ENCODE measurements at regions not wholly inside any gene's neighbourhood (a gene's known extent, or its start where the extent isn't known, plus 50 kb on each side); places are given as distances from the start of the nearest gene placed in this dataset.

DNA sequence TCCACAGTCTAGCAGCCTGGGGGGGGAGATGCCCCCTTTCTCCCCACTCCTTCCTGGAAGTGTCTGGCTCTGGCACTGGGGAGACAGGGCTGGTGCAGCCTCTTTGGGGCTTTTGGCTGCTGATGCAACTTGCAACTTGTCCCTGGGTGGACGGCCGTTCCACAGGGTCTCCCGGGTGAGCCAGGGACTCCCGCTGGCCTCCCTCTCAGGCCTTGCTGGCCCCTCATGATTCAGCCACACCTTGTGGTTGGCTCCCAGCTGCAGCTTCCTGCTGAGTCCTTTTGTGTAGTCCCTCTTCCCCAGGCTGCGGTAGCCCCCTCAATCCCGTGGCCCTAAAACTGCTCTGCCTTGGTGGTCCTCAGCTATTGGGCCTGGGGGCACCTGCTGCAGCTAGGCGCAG, 283.5 kb downstream of the PBX3 start:
- TF ChIP-seq POLR2A (IDR thresholded peaks at IDR 0.05; ENCODE audit: low read length) = no peak
- no peak for TF ChIP-seq GATA1 (IDR thresholded peaks at IDR 0.05; ENCODE audit: low read depth, low read length)

All from erythroblast (primary cell).